Hindlimb muscle (tissue), 1 donor: ENCODE measurements at regions not wholly inside any gene's neighbourhood (a gene's known extent, or its start where the extent isn't known, plus 50 kb on each side); places are given as distances from the start of the nearest gene placed in this dataset.

Experiments
- DNase-seq: peaks from one replicate; pipeline ENCODE4 v3.0.0-alpha.2; 2013

DNA sequence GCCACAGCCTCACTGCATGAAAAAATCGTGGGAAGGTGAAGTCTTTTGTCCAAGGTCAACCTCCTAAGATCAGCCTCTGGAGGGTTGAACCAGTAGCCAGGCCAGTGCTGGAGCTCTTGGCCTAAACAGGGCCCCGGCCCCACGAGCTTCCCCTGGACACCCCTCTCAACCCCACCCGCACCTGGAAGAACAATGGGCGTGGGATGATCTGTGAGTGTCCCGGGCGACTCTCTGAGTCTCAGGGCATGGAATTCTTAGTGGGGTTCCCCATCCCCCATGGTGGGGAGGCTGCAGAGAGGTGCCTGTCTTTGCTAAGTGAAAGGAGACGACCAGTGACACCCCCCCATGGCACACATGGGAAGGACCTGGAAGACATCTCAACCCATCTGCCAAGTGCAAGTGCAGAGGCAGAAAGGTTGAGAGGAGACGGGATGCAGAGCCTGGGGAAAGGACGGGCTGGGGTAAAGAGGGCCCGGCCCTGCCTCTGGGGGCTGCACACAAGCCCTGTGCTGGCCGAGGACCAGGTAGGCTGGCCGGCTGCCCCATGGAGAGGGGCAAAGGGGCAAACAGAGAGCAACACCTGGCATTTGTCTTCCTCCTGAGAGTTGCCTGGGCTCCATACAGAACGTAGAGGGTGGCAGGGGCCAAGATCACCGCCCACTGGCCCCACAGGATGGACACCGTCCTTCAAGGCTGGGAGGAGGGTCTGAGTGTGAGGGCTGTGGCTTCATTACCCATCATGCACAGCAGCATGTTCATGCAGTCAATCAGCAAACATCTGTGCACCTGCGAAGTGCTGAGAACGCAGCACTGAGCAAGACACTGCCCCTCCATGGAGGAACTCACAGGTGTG, 163.0 kb upstream of the PPP2R2D start:
- DNase-seq = no peak

DNA sequence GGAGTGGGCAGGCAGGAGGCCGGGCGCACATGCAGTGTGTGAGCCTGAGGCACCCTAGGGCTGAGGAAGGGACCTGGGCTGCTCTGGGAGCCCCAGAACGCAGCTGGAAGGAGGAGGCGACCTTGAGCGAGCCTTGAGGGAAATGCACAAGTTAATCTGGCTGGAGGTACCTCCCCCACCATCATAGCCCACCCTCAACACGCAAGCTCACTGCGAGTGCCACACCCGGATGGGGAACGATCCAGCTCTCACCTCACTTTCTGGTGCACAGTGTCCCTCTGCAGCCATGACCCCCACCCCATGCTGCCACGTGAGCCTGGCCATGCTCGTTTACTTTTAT, 162.4 kb upstream of the PPP2R2D start:
- DNase-seq = no peak

DNA sequence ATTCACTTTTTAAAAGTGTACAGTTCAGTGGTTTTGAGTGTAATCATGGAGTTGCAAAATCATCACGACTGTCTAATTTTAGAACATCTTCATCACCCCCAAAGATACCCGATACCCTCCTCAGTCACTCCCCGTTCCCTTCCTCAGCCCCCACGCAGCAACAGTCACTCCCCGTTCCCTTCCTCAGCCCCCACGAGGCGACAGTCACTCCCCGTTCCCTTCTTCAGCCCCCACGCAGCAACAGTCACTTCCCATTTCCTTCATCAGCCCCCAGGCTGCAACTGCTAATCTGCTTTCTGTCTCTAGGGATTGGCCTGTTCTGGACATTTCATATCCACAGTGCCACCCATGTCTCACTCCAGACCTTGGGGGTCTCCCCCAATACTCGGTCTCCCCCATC, 161.6 kb upstream of the PPP2R2D start:
- DNase-seq = no peak

DNA sequence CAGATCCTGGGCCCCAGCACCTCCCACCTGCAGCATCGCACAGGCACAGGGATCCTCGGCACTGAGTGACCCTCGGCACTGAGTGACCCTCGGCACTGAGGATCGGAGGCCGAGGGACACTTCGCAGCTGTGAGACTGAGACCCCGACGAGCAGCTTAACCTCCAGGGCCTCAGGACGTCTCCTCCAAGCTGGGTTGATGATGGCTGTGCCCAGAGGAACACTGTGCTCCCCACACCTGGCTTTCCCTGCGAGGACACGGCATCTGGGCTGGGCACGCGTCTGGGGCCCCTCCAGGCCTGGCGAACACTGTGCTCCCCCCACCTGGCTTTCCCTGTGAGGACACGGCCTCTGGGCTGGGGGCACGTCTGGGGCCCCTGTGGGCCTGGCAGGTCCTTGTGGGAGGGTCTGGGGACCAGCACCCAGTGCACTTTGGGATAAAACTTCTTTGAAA, 158.3 kb upstream of the PPP2R2D start:
- no peak for DNase-seq

DNA sequence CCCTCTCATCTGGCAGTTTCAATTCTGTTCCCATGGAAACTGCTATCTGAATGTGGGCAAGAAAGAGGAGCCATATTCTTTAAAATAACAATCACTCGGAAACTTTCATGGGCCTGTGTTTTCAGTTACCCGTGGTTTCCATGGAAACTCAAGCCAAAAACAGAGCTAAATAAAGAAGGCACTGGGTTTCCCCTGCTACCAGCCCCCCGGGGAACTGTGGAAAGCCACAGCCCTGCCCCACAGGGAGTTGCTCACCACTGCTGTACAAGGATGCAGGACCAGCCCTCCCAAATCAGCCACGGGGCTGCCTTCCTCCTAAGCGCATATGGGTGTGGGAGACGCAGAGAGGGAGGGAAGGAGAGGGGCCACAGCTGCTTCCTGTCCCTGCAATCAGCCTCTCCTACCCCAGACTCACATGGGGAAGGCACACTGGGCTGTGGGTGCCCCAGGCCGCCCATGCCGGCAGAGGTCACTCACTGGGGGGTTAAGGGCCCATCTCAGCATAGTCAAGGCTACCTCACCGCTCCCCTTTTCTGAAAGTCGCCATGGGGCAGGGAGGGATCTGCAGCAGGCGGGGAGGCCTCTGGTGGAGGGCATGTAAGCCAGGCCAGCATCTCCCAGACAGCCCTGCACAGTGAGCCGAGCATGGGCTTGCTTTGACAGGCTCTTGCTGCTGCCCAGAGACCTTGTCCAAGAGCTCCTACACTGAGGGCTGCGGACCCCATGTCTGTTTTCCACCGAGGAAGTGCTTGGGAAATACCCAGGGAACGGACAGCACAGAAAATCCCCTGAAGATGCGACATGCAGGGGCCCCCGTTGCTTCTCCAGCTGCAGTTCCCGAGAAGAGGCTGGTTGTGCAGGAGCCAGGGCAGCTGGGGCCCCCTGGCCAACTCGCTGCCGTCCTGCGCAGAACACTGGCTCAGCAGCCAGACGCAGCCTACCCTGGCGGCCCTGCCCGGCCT, 157.3 kb upstream of the PPP2R2D start:
- no peak for DNase-seq

DNA sequence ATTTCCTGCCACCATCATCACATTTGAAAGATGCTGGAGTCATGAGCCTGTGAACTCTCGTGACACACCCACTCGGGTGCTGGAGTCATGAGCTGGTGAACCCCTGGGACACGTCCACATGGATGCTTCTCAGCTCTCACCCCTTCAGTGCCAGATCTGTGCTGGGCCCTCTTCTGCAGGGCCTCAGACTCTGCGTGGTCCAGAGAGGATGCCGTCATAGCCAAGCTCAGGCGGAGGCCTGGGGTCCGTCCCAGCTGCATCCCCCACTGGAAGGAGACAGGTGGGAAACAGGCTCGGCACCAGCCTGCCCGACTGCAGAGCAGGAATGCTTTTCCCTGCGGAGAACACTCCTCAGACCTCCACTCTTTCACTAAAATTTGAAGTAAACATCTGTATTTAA, 156.5 kb upstream of the PPP2R2D start:
- no peak for DNase-seq

DNA sequence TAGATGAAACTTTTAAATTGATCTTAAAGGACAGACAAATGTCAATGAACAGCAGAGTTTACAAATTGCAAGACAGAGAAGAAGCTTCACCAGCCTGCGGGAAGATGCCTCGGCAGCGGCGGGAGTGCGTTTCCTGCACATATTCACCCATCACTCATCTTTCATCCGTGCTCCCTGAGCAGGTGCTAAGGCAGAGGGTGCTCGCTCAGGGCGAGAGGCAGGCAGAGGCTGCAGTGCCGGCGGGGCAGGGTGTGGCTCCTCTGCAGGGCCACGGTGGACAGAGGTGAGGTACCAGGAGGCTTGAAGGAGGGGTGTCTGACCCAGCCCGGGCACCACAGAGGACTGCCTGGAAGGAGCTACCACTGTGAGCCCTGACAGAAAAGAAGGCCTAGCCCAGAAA, 155.2 kb upstream of the PPP2R2D start:
- no peak for DNase-seq

DNA sequence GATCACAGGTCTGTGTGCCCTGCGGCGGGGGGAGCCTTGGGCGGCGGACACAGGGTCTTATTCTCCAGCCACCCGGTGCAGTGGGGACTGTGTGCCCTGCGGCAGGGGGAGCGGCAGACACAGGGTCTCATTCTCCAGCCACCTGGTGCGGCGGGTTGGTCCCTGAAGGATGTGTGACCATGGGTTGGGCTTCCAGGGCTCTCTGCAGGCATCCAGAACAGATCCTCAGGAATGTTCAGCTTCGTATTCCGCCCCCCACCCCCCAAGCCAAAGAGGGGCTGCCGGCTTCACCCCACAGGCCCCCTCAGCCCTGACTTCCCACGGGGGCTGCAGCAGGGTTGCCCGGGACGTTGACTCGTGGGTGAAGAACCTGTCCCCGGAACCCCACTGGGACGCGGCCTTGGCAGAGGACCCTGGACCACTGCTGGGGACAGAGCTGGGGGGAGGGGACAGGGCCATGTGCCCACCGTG, 154.5 kb upstream of the PPP2R2D start:
- no peak for DNase-seq

DNA sequence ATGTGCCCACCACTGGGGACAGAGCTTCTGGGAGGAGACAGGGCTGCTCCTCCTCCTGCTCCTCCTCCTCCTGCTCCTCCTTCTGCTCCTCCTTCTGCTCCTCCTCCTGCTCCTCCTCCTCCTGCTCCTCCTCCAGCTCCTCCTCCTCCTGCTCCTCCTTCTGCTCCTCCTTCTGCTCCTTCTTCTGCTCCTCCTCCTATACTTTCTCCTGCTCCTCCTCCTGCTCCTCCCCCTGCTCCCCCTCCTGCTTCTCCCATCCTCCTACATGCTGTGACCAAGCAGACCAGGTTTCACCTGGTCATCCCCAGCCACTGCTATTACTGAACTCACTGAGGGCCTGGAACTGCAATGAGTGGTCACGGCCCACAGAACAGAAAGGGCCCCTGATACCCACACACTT, 154.0 kb upstream of the PPP2R2D start:
- DNase-seq = no peak

DNA sequence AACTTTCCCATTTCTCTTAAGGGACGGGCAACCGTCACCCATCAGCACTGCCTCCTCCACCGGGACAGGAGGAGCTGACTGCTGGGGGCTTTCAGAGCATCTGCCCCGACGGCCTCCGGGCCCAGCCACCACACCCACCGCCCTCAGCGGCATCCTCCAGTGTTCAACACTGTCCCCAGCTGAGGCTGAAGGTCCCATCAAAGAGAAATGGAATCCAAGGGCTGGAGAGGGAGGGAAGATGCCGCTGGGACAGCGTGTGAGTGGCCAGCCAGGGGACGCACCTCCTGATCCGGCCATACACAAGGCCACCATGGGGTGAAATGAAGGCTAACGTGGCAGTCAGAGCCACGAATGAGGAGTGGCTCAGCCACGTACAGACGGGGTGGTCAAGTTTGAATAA, 153.6 kb upstream of the PPP2R2D start:
- DNase-seq = no peak

DNA sequence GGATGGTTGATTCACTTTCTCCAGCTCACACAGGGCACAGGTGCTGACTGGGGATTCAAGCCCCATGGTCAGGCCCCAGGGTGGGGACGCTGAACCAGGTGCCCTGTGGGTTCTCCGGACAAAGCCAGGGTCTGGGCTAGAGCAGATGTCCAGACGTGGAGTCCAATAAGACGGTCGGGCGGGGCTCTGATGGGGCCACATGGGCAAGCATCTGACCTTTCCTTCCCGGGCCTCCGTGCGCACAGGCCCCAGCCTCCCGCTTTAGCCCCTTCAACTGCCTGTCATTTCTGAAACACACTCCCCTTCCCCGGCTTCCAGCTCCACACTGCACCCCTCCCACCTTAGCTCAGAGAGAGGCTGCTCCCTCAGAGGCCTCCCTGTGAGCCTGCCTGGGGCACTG, 153.0 kb upstream of the PPP2R2D start:
- no peak for DNase-seq

DNA sequence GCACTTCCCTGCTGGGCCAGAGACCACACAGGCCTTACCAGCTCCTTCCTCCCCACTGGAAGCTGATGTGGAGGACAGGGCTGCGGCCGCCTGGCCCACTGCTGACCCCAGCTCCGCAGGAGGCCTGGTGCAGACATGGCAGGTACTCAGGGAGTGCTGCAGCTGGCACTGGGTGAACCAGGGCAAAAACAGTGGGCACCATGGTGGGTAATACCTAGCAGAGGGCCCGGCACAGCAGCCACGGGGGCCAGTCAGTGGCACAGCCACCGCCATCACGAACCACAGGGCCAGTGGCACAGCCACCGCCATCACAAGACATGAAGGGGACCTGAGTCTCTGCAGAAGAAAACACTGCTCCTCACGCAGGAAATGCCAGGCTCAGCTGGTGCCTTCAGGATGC, 152.6 kb upstream of the PPP2R2D start:
- no peak for DNase-seq

DNA sequence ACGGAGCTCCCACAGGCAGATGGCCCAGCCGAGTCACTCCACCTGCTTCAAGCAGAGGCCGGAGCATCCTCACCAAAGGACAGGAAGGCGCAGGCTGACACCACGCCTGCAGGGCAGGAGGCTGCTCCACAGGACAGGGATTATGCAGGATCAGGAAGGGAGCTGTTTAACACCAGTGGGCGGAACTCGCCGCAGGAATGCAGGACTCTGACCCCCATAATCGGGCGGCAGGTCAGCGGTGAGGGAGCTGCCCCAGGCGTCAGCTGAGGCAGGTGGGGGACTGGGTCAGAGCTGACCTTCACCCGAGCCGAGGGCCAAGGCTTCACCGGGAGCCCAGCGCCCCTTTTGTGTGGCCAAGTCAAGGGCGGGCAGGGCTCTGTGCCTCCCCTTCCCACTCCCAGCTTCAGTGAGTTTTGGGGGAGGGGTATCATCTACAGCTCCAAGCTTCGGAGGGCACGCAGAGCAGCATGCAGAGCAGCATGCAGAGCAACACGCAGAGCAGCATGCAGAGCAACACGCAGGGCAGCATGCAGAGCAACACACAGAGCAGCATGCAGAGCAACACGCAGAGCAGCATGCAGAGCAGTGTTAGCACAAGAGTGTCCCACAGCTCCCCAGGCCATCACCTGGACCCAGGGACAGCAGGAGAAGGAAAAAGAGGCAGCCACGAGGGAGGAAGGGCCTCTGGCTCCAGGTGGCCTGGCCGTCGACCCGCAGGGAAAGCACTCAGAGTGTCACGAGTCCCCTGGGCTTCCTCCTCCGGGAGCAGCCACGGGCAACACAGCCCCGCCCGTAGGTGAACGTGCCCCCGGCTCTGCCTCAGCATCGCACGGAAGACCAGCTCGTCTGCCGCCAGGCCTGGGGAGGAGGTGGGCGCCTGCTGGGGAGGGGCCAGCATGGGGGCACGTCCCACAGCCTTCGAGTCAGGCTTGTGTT, 151.7 kb upstream of the PPP2R2D start:
- no peak for DNase-seq

DNA sequence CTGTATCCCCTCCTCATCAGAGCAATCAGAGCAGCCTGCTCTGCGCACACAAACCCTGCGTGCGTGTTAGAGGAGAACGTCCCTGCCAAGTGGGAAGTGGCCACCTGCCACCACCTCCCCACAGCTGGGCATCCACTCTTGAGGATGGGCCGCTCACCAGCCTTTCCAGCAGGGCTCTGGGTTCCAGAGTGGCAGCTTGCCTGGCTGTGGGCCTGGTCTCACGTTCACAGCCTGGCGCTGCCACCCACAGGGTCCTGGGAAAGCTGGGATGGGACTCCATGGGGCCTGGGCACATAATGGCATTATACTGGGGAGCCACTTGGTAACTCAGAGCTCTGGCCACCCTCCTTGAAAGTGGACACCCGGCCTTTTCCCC, 151.1 kb upstream of the PPP2R2D start:
- no peak for DNase-seq

DNA sequence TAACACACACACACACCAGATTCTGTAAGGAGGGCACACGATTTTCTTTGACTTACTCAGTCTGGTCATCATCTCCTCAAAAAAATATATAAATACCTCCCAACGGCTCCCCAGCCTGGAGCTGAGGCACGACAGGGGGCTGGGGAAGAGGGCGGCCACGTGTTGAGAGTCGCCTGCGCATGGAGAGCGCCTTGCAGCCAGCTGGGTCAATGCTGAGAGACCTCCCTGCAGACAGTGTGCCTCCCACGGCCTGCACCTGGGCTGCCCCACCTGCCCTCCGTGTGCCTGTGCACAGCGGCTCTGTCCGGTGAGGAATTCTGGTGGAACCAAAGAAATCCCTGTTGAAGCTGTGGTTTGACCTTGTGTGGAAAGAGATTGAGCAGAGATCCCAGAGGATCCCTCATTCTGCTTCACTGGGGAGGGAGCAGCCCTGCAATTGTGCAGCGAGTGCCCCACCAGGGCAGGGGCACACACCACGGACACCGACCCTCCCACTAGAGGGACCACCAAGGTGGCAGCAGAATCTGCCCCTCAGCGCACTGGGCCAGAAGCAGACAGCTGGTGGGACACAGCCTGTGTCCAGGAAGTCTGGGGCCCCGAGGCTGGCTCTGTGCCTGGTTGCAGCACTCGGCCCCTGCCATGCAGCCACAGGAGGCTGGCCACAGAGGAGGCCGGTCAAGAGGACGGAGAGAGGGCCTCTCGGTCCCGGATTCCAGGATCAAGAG, 150.5 kb upstream of the PPP2R2D start:
- DNase-seq = no peak

DNA sequence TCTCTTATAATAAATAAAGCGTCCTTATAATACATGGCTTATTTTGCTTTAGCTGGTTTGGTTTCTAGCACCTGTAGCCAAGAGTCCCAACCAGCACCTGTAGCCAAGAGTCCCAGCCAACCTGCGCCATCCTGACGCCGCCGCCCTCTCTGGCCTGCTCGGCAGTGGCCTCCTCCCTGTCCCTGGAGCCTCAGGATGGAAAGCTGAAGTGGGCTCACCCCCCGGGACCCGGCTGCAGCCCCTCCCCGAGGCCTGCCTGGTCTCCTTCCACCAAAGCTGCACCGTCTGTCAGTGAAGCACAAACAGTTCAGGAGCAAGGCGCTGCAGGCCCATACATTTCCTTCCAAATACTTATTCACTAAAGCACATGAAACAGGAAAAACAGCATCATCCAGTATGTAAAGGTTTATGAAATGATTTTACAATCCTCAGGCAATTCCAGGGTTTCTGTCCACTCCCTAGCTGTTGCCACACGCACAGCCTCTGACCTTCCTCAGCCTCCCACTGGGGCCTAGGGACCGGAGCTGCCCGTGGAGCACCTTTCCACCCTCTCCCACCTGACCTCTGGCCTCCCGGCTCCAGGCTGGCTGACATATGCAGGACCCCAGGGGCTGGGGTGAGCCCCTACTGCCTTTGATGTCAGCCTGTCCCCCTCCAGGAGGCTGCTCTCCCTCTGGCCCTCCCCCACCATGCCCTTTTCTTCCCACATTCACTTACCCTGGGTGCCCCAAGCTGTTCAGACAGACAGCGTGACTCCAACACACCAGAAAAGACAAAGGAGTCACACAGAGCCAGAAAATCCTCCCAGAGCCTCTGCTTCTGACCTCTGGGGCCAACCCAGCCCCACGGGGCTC, 149.6 kb upstream of the PPP2R2D start:
- DNase-seq = no peak

DNA sequence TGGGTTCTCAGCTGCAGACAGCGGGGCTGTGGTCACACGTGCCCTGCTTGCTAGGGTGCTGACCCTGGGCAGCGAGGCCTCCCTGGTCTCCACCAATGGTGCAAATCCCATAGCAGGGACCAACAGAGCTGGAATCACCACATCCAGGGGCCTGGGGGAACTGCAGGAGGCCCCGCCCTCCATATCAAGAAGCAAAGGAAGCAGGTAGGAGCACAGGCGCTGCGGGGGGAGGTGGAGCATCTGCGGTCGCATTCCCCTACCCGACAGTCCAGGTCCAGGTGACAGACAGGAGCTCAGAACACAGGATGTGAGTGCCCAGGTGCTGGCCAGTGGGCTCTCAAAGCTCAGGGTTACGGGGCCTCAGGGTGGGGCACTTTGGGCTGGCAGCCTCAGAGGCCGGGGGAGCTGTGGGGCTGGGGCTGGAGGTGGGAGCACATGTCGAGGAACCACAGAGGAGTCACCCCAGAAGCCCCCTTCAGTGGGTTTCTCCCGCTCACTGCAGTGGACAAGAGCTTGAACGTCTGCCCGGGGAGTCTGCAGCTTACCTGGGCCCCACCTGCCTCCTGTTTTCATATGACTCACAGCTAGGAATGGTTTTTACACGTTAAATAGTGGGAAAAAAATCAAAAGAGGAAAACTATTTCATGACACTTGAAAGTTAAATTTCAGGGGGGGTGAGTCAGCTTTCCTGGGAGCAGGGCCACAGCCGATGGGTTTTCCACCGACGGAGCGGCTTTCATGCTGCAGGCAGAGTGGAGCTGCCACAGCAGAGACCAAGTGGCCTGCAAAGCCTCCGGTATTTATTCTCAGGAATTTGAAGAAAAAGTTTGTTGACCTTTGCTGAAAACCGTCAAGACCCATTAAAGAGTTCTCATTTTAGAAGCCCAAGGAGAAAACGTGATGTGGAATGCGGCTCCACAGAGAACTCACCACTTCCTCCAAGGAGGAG, 148.7 kb upstream of the PPP2R2D start:
- DNase-seq = no peak

DNA sequence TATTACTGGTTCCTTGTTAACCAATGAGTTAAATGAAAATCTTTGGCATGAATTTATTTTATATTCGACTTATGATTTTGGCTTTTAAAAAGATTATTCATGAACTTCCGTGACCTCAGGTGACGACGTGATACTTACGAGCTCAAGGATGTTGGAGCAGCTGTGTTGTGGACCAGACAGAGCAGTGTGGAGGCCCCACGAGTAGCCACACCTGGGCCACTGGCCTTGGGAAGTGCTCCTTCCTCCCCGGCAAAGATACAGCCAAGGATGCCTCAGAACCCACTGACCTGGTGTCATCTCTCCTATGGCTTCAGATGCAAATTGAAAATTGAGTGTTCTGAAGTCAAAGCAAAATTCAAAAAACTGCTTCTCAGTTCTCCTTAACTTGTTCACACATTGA, 147.5 kb upstream of the PPP2R2D start:
- no peak for DNase-seq

DNA sequence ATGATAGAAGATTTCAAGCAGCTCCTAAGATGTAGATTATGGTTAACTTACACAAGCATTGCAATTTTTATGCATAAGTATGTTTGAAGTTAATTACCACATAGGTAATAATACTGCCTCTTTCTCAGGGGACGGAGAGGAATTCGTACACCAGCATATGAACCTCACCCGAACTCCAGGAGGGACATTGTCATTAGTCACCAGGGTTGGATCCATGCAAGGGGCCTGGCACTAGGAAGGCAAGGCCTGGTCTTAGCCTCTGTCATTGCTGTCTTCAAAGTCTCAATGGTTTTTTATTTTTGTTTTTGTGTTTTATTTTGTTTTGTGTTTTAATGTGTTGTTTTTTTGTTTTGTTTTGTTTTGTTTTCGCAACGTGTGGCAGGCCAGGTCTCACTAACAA, 145.6 kb upstream of the PPP2R2D start:
- no peak for DNase-seq
